Adrenal gland (tissue), 9 donors: ENCODE measurements at regions not wholly inside any gene's neighbourhood (a gene's known extent, or its start where the extent isn't known, plus 50 kb on each side); places are given as distances from the start of the nearest gene placed in this dataset.

Source experiments
- DNase-seq, 7 donors: peaks; one replicate each; pipeline ENCODE4 v3.0.0-alpha.2; 2019 to 2020
- H3K27ac ChIP-seq, 5 donors: fragments of 200-600 bp; sonication (generic) in 4 of 5; 1 replicate in 3 of 5; 2 replicates in 2 of 5; pipeline versions ENCODE4 v1.5.1 to v1.8.0; 2016 to 2020; ENCODE audit warnings: mild to moderate bottlenecking in 1 of 5
- H3K27me3 ChIP-seq: fragments of 200-600 bp; 2 replicates; pipeline ENCODE4 v1.8.0; 2021
- H3K36me3 ChIP-seq, 2 donors: fragments of 200-600 bp; replicated peaks in 1 of 2; 1 replicate in 1 of 2; 2 replicates in 1 of 2; pipeline versions ENCODE4 v1.5.1 to v1.8.0; 2018 to 2022
- H3K4me1 ChIP-seq, 2 donors: fragments of 200-600 bp; replicated peaks in 1 of 2; 1 replicate in 1 of 2; 2 replicates in 1 of 2; pipeline versions ENCODE4 v1.5.1 to v1.8.0; 2018 to 2021
- H3K4me3 ChIP-seq, 4 donors: fragments of 200-600 bp; sonication (generic) in 3 of 4; one replicate each; pipeline ENCODE4 v1.5.1; 2016 to 2018
- H3K9me3 ChIP-seq, 3 donors: fragments of 200-600 bp; sonication (generic) in 1 of 3; replicated peaks in 1 of 3; 1 replicate in 2 of 3; 2 replicates in 1 of 3; pipeline versions ENCODE4 v1.5.1 to v1.8.0; 2016 to 2021
- POLR2A ChIP-seq, 2 donors: fragments of 450-650 bp; IDR thresholded peaks; one replicate each; pipeline ENCODE4 v1.6.1; 2017; ENCODE audit warnings: antibody characterized with exemption in 2 of 2, mild to moderate bottlenecking in 2 of 2, moderate library complexity in 1 of 2
- WGBS, 4 donors: extraction: QIAGEN DNeasy Blood & Tissue Kit in 2 of 4; methylation state at CpG; one replicate each; pipeline versions ENCODE4 v1.1.5 to v1.1.7; 2013 to 2017; 5-methylcytosine and 5-hydroxymethylcytosine counted together
- intact Hi-C, 2 donors: fragments of 100-400 bp; cut with DNase I; formaldehyde crosslinking; loops; one replicate each; pipeline versions ENCODE4 v1.14.1 to v1.15.0; 2022 to 2023
- TF ChIP-seq, protein P1 (sequence below), 6 experiments: fragments of 450-650 bp in 4 of 6; fragments of 200-600 bp in 2 of 6; sonication (generic) in 1 of 6; IDR thresholded peaks; 1 replicate in 5 of 6; 2 replicates in 1 of 6; pipeline versions ENCODE4 v1.5.1 to v1.8.0; 2016 to 2021; ENCODE audit warnings: antibody characterized with exemption in 6 of 6, mild to moderate bottlenecking in 2 of 6, moderate library complexity in 1 of 6
- donor health status: healthy with polysubstance abuse.
- donor health status: Bipolar disorder and iron deficiency.
- donor health status: DM: yes; HTN: yes; CAD: no.
- donor health status: DM: no; HTN: no; CAD: no.
- donor health status: DM: no; HTN: no; CAD: no.

- TF ChIP-seq POLR2A (IDR thresholded peaks at IDR 0.05): no peak
- TF ChIP-seq, protein P1, sequence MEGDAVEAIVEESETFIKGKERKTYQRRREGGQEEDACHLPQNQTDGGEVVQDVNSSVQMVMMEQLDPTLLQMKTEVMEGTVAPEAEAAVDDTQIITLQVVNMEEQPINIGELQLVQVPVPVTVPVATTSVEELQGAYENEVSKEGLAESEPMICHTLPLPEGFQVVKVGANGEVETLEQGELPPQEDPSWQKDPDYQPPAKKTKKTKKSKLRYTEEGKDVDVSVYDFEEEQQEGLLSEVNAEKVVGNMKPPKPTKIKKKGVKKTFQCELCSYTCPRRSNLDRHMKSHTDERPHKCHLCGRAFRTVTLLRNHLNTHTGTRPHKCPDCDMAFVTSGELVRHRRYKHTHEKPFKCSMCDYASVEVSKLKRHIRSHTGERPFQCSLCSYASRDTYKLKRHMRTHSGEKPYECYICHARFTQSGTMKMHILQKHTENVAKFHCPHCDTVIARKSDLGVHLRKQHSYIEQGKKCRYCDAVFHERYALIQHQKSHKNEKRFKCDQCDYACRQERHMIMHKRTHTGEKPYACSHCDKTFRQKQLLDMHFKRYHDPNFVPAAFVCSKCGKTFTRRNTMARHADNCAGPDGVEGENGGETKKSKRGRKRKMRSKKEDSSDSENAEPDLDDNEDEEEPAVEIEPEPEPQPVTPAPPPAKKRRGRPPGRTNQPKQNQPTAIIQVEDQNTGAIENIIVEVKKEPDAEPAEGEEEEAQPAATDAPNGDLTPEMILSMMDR (IDR thresholded peaks at IDR 0.05): no peak
- WGBS, 4 donors: 94 to 99% (median 95%) methylated on average over 3 of the region's 3 CpGs
- Histone ChIP-seq H3K9me3 (no peaks in the 10 kb centered on the region), H3K4me1 (no peaks in the 10 kb centered on the region), H3K4me3 (no peak overlapping the region), H3K27ac (no peak overlapping the region), H3K36me3 (no peaks in the 10 kb centered on the region), H3K27me3 (no peaks in the 10 kb centered on the region)
- intact Hi-C loops: no loop called here
- no peak for DNase-seq
Observed at GRCh38 chr2:134014196-134014960, 239.5 kb upstream of the MGAT5 start.

DNA sequence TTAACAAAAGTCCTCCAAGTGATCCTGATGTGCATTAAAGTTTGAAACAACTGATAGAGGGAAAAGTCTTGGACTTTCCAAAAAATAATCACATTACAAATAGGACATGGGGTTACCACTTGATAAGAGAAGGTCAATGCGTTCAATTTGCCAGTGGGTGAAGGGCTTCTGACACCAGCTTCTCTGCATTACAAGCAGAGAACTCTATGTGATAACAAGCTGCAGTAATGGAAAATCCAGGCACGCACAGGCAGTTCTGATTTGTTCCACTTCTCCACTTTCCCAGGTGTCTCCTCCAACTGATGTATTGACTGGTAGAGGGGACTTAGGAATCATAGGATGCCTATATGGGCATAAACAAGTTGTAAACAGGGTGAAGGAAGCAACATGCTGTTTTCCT, 234.0 kb upstream of the MGAT5 start:
- no peak overlapping the region for H3K27ac ChIP-seq
- DNase-seq: no peak
- no peaks in the 10 kb centered on the region for H3K9me3 ChIP-seq
- 78 to 89% (median 82%) methylated on average over 2 of the region's 2 CpGs for WGBS, 4 donors
- intact Hi-C loops: no loop called here
- H3K36me3 ChIP-seq: no peaks in the 10 kb centered on the region
- TF ChIP-seq, protein P1 (IDR thresholded peaks at IDR 0.05): no peak
- TF ChIP-seq POLR2A (IDR thresholded peaks at IDR 0.05): no peak
- H3K4me1 ChIP-seq: no peaks in the 10 kb centered on the region
- no peak overlapping the region for H3K4me3 ChIP-seq
- no peaks in the 10 kb centered on the region for H3K27me3 ChIP-seq

DNA sequence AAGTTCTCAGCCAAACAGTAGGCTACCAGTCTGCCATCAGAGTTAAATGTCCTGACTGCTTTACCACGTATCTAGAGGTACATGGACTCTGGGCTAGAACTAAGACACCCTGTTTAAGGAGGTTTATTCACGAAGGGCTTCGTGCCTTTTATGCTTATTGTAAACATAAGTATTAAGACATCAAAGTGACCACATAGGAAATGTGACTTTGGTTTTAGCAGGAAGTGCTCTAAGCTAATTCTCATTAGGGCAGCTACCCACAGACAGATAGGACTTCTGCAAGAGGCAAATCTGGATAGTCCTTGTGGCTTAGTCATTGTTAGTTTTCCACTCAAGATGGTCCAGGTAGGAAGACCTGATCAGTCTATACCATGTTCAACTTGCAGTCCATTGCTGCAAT, 233.3 kb upstream of the MGAT5 start:
- intact Hi-C loops: no loop called here
- H3K27ac ChIP-seq: no peak overlapping the region

DNA sequence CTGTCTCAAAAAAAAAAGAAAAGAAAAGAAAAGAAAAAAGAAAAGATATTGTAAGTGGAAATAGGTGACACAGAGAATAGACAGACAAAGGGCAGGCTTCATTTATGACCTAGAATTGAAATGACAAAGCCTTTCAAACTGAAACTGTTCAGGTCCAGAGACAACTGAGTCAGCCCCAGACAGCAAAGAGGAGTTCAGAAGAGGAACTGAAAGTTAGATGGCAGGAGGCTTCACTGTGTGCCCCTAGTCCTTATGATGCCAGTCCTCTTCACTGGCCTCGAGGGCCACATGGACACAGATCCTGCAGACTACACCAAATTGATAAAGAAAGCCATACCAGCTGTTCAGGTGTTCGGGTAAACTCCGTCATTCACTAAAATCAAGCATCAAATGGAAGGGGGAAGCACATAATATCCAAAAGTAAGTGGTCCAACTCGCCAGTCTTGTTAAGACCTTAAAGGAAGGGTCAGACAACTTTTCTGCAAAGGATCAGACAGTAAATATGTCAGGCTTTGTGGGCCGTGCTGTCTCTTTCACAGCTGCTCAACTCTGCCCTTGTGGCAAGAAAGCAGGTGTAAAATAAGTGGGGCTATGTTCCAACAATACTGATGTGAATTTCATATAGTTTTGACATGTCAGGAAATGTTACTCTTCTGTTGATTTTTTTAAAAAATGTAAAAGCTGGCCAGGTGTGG, 231.9 kb upstream of the MGAT5 start:
- no peak for TF ChIP-seq POLR2A (IDR thresholded peaks at IDR 0.05)
- TF ChIP-seq, protein P1 (IDR thresholded peaks at IDR 0.05): no peak
- DNase-seq: no peak
- H3K9me3 ChIP-seq: no peaks in the 10 kb centered on the region
- 87 to 93% (median 90%) methylated on average over 5 of the region's 5 CpGs for WGBS, 4 donors
- H3K27ac ChIP-seq: no peak overlapping the region
- intact Hi-C loops: no loop called here
- H3K4me1 ChIP-seq: no peaks in the 10 kb centered on the region
- no peak overlapping the region for H3K4me3 ChIP-seq
- no peaks in the 10 kb centered on the region for H3K27me3 ChIP-seq
- H3K36me3 ChIP-seq: no peaks in the 10 kb centered on the region

More for the DNA sequence above, 233.3 kb upstream of the MGAT5 start:
- H3K9me3 ChIP-seq: no peaks in the 10 kb centered on the region
- WGBS, 4 donors: 76 to 84% (median 83%) methylated on average over 3 of the region's 3 CpGs
- TF ChIP-seq, protein P1 (IDR thresholded peaks at IDR 0.05): no peak
- TF ChIP-seq POLR2A (IDR thresholded peaks at IDR 0.05): no peak
- H3K4me1 ChIP-seq: no peaks in the 10 kb centered on the region
- H3K27me3 ChIP-seq: no peaks in the 10 kb centered on the region
- H3K4me3 ChIP-seq: no peak overlapping the region
- H3K36me3 ChIP-seq: no peaks in the 10 kb centered on the region
- no peak for DNase-seq
